ENCODE measurements at regions not wholly inside any gene's neighbourhood (a gene's known extent, or its start where the extent isn't known, plus 50 kb on each side); places are given as distances from the start of the nearest gene placed in this dataset.

- TF ChIP-seq CTCF (IDR thresholded peaks at IDR 0.05) (no peak), POLR2A (IDR thresholded peaks at IDR 0.05) (no peak), POLR2AphosphoS5 (IDR thresholded peaks at IDR 0.05; ENCODE audit: insufficient read depth in 1 of 2, low read depth in 1 of 2) (no peak)
Measured at GRCh38 chr5:60482301-60482700, 217.7 kb downstream of the DEPDC1B start.
